D721Med (cell line): ENCODE measurements at regions not wholly inside any gene's neighbourhood (a gene's known extent, or its start where the extent isn't known, plus 50 kb on each side); places are given as distances from the start of the nearest gene placed in this dataset.

Experiments used
- DNase-seq: peaks from one replicate; pipeline ENCODE4 v3.0.0; 2011; ENCODE audit warnings: low spot score; ENCODE audit not compliant: insufficient read length
- FAIRE-seq: peaks from 2 replicates; lab custom pipeline; 2011; peaks lifted over from hg19 to GRCh38; lab: Jason Lieb, UNC
- TF ChIP-seq, protein P1 (sequence below): IDR thresholded peaks from 2 replicates; pipeline ENCODE4 v1.5.1; 2012; ENCODE audit warnings: mild to moderate bottlenecking, control low read depth; ENCODE audit not compliant: insufficient read depth; ENCODE audit errors: missing control alignments

DNA sequence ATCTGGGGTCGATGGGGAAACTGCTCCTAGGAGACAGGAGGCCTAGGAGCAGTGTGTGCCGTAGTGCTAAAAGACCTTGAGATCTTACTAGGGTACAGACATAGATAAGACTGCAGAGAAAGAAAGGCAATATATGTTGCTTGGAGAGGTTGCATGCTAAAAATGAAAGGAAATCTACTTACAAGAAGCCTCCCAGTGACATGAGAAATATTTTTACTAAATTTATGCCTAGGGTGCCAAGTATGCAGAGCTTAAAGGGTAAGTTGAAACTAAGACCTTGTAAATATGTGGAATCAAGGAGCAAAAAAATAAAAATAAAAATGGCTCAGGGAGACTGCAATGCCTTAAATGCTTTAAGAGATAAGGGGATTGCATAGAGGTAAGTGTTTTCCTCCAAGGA lies 74.8 kb downstream of the PDE6H start:
- FAIRE-seq (no peak), DNase-seq (no peak)
- TF ChIP-seq, protein P1, sequence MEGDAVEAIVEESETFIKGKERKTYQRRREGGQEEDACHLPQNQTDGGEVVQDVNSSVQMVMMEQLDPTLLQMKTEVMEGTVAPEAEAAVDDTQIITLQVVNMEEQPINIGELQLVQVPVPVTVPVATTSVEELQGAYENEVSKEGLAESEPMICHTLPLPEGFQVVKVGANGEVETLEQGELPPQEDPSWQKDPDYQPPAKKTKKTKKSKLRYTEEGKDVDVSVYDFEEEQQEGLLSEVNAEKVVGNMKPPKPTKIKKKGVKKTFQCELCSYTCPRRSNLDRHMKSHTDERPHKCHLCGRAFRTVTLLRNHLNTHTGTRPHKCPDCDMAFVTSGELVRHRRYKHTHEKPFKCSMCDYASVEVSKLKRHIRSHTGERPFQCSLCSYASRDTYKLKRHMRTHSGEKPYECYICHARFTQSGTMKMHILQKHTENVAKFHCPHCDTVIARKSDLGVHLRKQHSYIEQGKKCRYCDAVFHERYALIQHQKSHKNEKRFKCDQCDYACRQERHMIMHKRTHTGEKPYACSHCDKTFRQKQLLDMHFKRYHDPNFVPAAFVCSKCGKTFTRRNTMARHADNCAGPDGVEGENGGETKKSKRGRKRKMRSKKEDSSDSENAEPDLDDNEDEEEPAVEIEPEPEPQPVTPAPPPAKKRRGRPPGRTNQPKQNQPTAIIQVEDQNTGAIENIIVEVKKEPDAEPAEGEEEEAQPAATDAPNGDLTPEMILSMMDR, result no peak

DNA sequence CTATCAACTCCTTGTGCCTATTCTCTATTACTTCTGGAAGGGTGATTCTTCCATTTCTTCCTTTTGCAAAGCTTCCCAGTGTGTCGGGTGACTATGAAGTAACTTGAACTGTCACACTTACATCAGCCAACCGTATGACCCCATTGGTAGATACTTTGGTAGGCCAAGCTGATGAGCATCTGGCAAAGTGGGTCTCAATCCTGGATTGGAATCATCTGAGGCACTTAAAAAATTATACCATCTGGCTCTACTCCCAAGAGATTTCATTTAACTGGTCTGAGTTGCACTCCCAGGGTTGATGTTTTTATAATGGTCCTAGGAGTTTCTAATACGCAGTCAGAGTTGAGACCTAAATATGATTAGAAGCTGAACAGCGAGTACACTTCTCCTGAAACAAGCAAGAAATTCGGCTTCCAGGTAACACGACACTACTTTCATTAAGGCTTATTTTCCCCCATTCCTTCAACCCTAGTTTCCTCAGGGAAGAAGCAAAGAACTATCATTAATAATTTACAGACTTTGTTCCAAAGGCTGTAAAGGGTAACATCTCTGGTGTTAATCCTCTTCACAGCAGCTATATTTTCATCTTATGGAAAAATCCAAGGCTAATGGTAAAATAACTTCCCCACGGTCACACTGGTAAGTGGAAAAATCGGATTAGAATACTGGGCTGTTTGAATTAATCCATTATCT lies 76.8 kb downstream of the PDE6H start:
- peak; percentile 95 for FAIRE-seq
- no peak for DNase-seq
- TF ChIP-seq, protein P1, result no peak

DNA sequence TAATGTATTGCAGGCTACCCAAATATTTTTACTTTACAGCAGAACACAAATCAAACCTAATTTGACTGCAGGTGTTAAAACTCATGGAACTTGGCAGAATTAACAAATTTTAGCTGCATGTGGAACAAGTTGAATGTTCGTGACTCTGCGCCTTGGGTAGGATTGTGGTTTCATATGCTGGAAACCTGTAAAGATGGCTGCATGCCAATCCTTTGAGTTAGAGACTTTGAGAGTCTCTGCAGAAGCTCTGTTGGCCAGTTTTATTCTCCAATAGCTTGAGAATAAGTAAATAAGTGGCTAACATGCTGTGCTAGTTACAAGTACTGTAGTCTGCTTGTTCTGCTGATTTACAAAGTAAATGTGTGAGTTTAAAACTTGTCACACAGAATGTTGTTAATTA lies 77.8 kb downstream of the PDE6H start:
- DNase-seq, result no peak
- FAIRE-seq, result no peak

DNA sequence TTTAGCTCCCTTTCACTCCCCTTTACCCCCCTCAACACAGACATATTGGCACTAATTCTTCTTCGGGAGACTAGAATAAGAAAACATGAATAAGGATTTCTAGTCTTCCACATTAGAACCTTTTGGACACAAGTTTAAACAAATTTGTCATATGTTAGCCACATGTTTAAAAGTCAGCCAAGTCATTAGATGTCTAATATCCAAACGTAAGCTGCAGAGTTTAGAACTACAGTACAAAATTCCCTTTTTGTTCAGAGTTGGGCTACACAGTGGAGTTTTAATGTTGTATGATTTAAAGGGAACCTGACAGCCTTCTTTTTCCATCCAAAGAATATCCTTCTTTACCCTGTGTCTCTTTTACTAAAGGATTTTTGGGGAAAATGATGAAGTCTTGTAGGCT lies 79.8 kb downstream of the PDE6H start:
- DNase-seq (no peak), FAIRE-seq (no peak)
- TF ChIP-seq, protein P1, result no peak

More for the DNA sequence above, 77.8 kb downstream of the PDE6H start:
- TF ChIP-seq, protein P1, result no peak

DNA sequence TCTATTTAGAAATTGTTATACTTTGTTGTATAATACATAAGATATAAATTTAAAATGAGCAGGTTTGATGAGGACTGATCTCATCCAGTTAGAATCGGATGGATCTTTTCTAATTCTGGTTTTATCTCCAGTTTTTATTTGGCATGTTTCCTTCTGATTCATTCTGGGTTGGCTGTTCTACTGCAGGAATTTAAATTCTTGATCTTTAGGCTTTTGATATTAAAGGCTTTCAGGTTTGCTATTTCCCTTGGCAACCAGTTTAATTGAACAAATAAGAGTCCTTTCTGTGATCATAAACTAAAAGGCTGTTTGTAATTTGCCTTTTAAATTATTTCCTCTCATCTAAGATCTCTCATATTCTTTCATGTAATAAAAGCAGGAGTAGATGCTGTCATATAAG lies 83.4 kb downstream of the PDE6H start:
- no peak for FAIRE-seq
- TF ChIP-seq, protein P1, result no peak
- DNase-seq, result no peak
